ENCODE measurements at regions not wholly inside any gene's neighbourhood (a gene's known extent, or its start where the extent isn't known, plus 50 kb on each side); places are given as distances from the start of the nearest gene placed in this dataset.
"Not testable (repeated sequence)": the region's sequence is repeated elsewhere in the genome, so short reads cannot be mapped to it uniquely, and the experiment has no call there.

- no peak for DNase-seq
Measured at GRCh38 chr2:215861607-215862350, 151.6 kb downstream of the MREG start.

GRCh38 chr2:215856080-215856479, 157.3 kb downstream of the MREG start:
- DNase-seq, result no peak

GRCh38 chr2:215855308-215855707, 158.0 kb downstream of the MREG start:
- not testable (repeated sequence) for DNase-seq

GRCh38 chr2:215854008-215854407, 159.3 kb downstream of the MREG start:
- no peak for DNase-seq

- DNase-seq, result no peak
Measured at GRCh38 chr2:215851696-215852095, 161.7 kb downstream of the MREG start.

- DNase-seq, result no peak
Measured at GRCh38 chr2:215851082-215851481, 162.3 kb downstream of the MREG start.

- DNase-seq, result no peak
Measured at GRCh38 chr2:215850380-215850779, 163.0 kb downstream of the MREG start.

- DNase-seq, result no peak
Measured at GRCh38 chr2:215849771-215850170, 163.6 kb downstream of the MREG start.

GRCh38 chr2:215848698-215849097, 164.7 kb downstream of the MREG start:
- no peak for DNase-seq

GRCh38 chr2:215848146-215848545, 165.2 kb downstream of the MREG start:
- DNase-seq, result no peak

- no peak for DNase-seq
Measured at GRCh38 chr2:215847718-215848117, 165.6 kb downstream of the MREG start.

GRCh38 chr2:215847056-215847455, 166.3 kb downstream of the MREG start:
- no peak for DNase-seq

- DNase-seq, result no peak
Measured at GRCh38 chr2:215845839-215846586, 167.3 kb downstream of the MREG start.

- DNase-seq, result no peak
Measured at GRCh38 chr2:215843579-215843978, 169.8 kb downstream of the MREG start.

GRCh38 chr2:215841175-215841816, 172.1 kb downstream of the MREG start:
- no peak for DNase-seq

- DNase-seq, result no peak
Measured at GRCh38 chr2:215839816-215840215, 173.5 kb downstream of the MREG start.

GRCh38 chr2:215839309-215839708, 174.0 kb downstream of the MREG start:
- no peak for DNase-seq

GRCh38 chr2:215836881-215837280, 176.5 kb downstream of the MREG start:
- DNase-seq, result no peak

- DNase-seq, result no peak
Measured at GRCh38 chr2:215835657-215836056, 177.7 kb downstream of the MREG start.

- DNase-seq, result no peak
Measured at GRCh38 chr2:215835231-215835630, 178.1 kb downstream of the MREG start.

- no peak for DNase-seq
Measured at GRCh38 chr2:215833531-215834162, 179.7 kb downstream of the MREG start.

GRCh38 chr2:215832791-215833190, 180.6 kb downstream of the MREG start:
- DNase-seq, result no peak

GRCh38 chr2:215831296-215831913, 181.9 kb downstream of the MREG start:
- no peak for DNase-seq

All from DMS79 treated with DMSO at 0.1 percent for 48 hours (cell line).